ENCODE measurements at regions not wholly inside any gene's neighbourhood (a gene's known extent, or its start where the extent isn't known, plus 50 kb on each side); places are given as distances from the start of the nearest gene placed in this dataset.

DNA sequence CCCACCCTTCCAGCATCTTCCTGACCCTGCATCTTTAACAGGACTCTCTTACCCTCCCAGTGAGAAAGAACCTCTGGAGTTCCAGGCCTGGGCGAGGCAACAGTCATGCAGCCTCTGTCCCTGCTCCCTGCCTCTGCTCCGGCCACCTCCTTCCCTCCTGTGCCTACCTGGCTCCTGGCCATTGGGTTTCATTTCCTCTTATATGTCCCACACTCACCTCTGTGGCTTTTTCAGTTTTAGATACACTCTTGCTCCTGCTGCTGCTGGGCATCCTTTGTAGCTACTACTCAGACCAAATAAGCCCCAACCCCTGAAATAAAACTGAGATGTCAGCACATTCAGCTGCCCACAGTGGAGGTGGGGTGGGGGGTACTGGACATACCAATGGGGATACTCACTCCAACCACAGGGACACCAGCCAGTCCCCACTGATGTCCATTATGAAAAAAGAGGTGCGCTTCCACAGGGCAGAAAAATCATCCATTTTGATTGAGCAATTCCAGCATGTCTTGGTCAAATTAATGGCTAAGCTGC, 99.1 kb upstream of the NRXN3 start:
- no peak for DNase-seq
- Histone ChIP-seq H3K9me3 (no peaks in the 10 kb centered on the region), H3K27me3 (no peaks in the 10 kb centered on the region), H3K27ac (no peak overlapping the region), H3K36me3 (no peaks in the 10 kb centered on the region), H3K4me1 (no peaks in the 10 kb centered on the region), H3K4me3 (no peak overlapping the region)
- 81 to 87% methylated on average over 3 of the region's 3 CpGs for WGBS, 2 donors
- no peak for ATAC-seq (ENCODE audit: low FRiP score in 2 of 2)
- TF ChIP-seq CTCF (IDR thresholded peaks at IDR 0.05) (no peak), POLR2AphosphoS5 (IDR thresholded peaks at IDR 0.05) (no peak), EP300 (IDR thresholded peaks at IDR 0.05) (no peak), POLR2A (IDR thresholded peaks at IDR 0.05) (no peak)

GRCh38 chr14:78073028-78073427, 97.1 kb upstream of the NRXN3 start:
- TF ChIP-seq POLR2AphosphoS5 (IDR thresholded peaks at IDR 0.05): no peak
- no peak for TF ChIP-seq CTCF (IDR thresholded peaks at IDR 0.05)
- no peak for TF ChIP-seq EP300 (IDR thresholded peaks at IDR 0.05)
- TF ChIP-seq POLR2A (IDR thresholded peaks at IDR 0.05): no peak
- no peaks in the 10 kb centered on the region for H3K4me1 ChIP-seq
- no peaks in the 10 kb centered on the region for H3K36me3 ChIP-seq
- 61 to 76% methylated on average over 5 of the region's 5 CpGs for WGBS, 2 donors
- DNase-seq (no peak), ATAC-seq (ENCODE audit: low FRiP score in 2 of 2) (no peak)
- H3K27ac ChIP-seq: no peak overlapping the region
- no peaks in the 10 kb centered on the region for H3K27me3 ChIP-seq
- no peak overlapping the region for H3K4me3 ChIP-seq
- H3K9me3 ChIP-seq: no peaks in the 10 kb centered on the region

- Histone ChIP-seq H3K4me1 (no peaks in the 10 kb centered on the region), H3K4me3 (no peak overlapping the region), H3K27me3 (no peaks in the 10 kb centered on the region), H3K27ac (no peak overlapping the region), H3K36me3 (no peaks in the 10 kb centered on the region), H3K9me3 (no peaks in the 10 kb centered on the region)
- DNase-seq (peak in 1 of 2 donors; percentile 26), ATAC-seq (ENCODE audit: low FRiP score in 2 of 2) (no peak)
- TF ChIP-seq POLR2AphosphoS5 (IDR thresholded peaks at IDR 0.05) (no peak), EP300 (IDR thresholded peaks at IDR 0.05) (no peak), POLR2A (IDR thresholded peaks at IDR 0.05) (no peak), CTCF (IDR thresholded peaks at IDR 0.05) (no peak)
- 35 to 62% methylated on average over 5 of the region's 5 CpGs for WGBS, 2 donors
Observed at GRCh38 chr14:78074561-78074960, 95.6 kb upstream of the NRXN3 start.

DNA sequence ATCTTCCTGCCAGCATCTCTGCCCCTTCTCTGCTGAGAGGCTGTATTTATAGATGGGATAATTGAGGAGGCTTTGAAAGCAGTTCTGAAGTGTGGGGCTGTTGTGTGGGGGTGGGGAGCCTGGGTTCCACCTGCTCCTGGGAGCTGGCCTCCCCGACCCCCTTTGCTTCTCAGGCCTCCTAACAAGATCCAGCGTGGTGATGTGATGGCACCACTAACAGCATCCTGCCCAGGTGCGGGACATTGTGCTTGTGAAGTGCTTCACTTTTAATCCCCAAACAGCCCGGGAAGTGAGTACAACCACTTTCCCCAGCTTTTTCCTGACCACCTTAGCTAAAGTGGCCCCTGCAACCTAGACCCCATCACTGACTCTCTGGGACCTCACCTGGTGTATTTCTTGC, 95.1 kb upstream of the NRXN3 start:
- H3K36me3 ChIP-seq: no peaks in the 10 kb centered on the region
- ATAC-seq (ENCODE audit: low FRiP score in 2 of 2) (no peak), DNase-seq (no peak)
- no peaks in the 10 kb centered on the region for H3K27me3 ChIP-seq
- TF ChIP-seq POLR2A (IDR thresholded peaks at IDR 0.05): no peak
- TF ChIP-seq POLR2AphosphoS5 (IDR thresholded peaks at IDR 0.05): no peak
- no peak for TF ChIP-seq CTCF (IDR thresholded peaks at IDR 0.05)
- no peaks in the 10 kb centered on the region for H3K4me1 ChIP-seq
- no peak overlapping the region for H3K27ac ChIP-seq
- H3K4me3 ChIP-seq: no peak overlapping the region
- H3K9me3 ChIP-seq: no peaks in the 10 kb centered on the region
- 66 to 79% methylated on average over 4 of the region's 4 CpGs for WGBS, 2 donors

- no peak for DNase-seq
- H3K4me1 ChIP-seq: no peaks in the 10 kb centered on the region
- ATAC-seq (ENCODE audit: low FRiP score in 2 of 2): no peak
- H3K36me3 ChIP-seq: no peaks in the 10 kb centered on the region
- no peak overlapping the region for H3K4me3 ChIP-seq
- no peak for TF ChIP-seq POLR2A (IDR thresholded peaks at IDR 0.05)
- no peak for TF ChIP-seq EP300 (IDR thresholded peaks at IDR 0.05)
- TF ChIP-seq POLR2AphosphoS5 (IDR thresholded peaks at IDR 0.05): no peak
- no peak for TF ChIP-seq CTCF (IDR thresholded peaks at IDR 0.05)
- no peak overlapping the region for H3K27ac ChIP-seq
- WGBS, 2 donors: 72 to 83% methylated on average over 9 of the region's 9 CpGs
- no peaks in the 10 kb centered on the region for H3K27me3 ChIP-seq
- no peaks in the 10 kb centered on the region for H3K9me3 ChIP-seq
Observed at GRCh38 chr14:78075555-78076277, 94.5 kb upstream of the NRXN3 start.
